ENCODE measurements at regions not wholly inside any gene's neighbourhood (a gene's known extent, or its start where the extent isn't known, plus 50 kb on each side); places are given as distances from the start of the nearest gene placed in this dataset.

- TF ChIP-seq CTCF (IDR thresholded peaks at IDR 0.05; ENCODE audit: poor library complexity, severe bottlenecking), result no peak
- TF ChIP-seq EZH2 (IDR thresholded peaks at IDR 0.05; ENCODE audit: borderline replicate concordance, insufficient read depth, low read length, poor library complexity, severe bottlenecking), result no peak
- no peak for TF ChIP-seq REST (IDR thresholded peaks at IDR 0.05; ENCODE audit: borderline replicate concordance)
- TF ChIP-seq SMC3 (conservative IDR thresholded peaks at IDR 0.05; ENCODE audit: poor library complexity), result no peak
- no peak for TF ChIP-seq MXI1 (conservative IDR thresholded peaks at IDR 0.05; ENCODE audit: poor library complexity, severe bottlenecking)
- no peak for TF ChIP-seq EP300 (conservative IDR thresholded peaks at IDR 0.05; ENCODE audit: poor library complexity, severe bottlenecking)
- no peak overlapping the region for H2AFZ ChIP-seq (ENCODE audit: low read depth, low read length)
- no peaks in the 10 kb centered on the region for H3K79me2 ChIP-seq (replicated peaks; ENCODE audit: insufficient read depth, low read length)
- no peak overlapping the region for H3K9ac ChIP-seq (ENCODE audit: low read length)
- H3K27me3 ChIP-seq (ENCODE audit: insufficient read depth, low read depth, low read length), result no peaks in the 10 kb centered on the region
- H3F3A ChIP-seq (ENCODE audit: insufficient read depth, low read length, poor library complexity, severe bottlenecking), result no peaks in the 10 kb centered on the region
- no peaks in the 10 kb centered on the region for H3K9me3 ChIP-seq (ENCODE audit: low read length)
- no peak overlapping the region for H3K27ac ChIP-seq (ENCODE audit: low read length)
- H3K36me3 ChIP-seq (ENCODE audit: insufficient read depth, low read length), result no peaks in the 10 kb centered on the region
- no peak overlapping the region for H3K4me3 ChIP-seq (ENCODE audit: low read length)
- no peaks in the 10 kb centered on the region for H3K9me2 ChIP-seq (ENCODE audit: insufficient read depth, low read length)
- no peaks in the 10 kb centered on the region for H4K20me1 ChIP-seq (ENCODE audit: insufficient read depth)
- H3K4me2 ChIP-seq (ENCODE audit: low read length), result no peak overlapping the region
Measured at GRCh38 chr2:8379128-8379527, 302.7 kb upstream of the ID2 start.

GRCh38 chr2:8379549-8379948 is 302.3 kb upstream of the ID2 start:
- Histone ChIP-seq H3K4me3 (ENCODE audit: low read length) (no peak overlapping the region), H3K79me2 (replicated peaks; ENCODE audit: insufficient read depth, low read length) (no peaks in the 10 kb centered on the region), H3K4me2 (ENCODE audit: low read length) (no peak overlapping the region), H3K27ac (ENCODE audit: low read length) (no peak overlapping the region), H3K27me3 (ENCODE audit: insufficient read depth, low read depth, low read length) (no peaks in the 10 kb centered on the region), H3K9ac (ENCODE audit: low read length) (no peak overlapping the region), H3K36me3 (ENCODE audit: insufficient read depth, low read length) (no peaks in the 10 kb centered on the region), H2AFZ (ENCODE audit: low read depth, low read length) (no peak overlapping the region), H4K20me1 (ENCODE audit: insufficient read depth) (no peaks in the 10 kb centered on the region), H3K9me3 (ENCODE audit: low read length) (no peaks in the 10 kb centered on the region), H3F3A (ENCODE audit: insufficient read depth, low read length, poor library complexity, severe bottlenecking) (no peaks in the 10 kb centered on the region), H3K9me2 (ENCODE audit: insufficient read depth, low read length) (no peaks in the 10 kb centered on the region)
- TF ChIP-seq POLR2AphosphoS5 (IDR thresholded peaks at IDR 0.05) (no peak), TAF1 (IDR thresholded peaks at IDR 0.05; ENCODE audit: low read depth) (no peak), EZH2 (IDR thresholded peaks at IDR 0.05; ENCODE audit: borderline replicate concordance, insufficient read depth, low read length, poor library complexity, severe bottlenecking) (no peak), SMC3 (conservative IDR thresholded peaks at IDR 0.05; ENCODE audit: poor library complexity) (no peak), CTCF (IDR thresholded peaks at IDR 0.05; ENCODE audit: poor library complexity, severe bottlenecking) (no peak)

Data from neural cell (in vitro differentiated cells).